Neural crest cell (in vitro differentiated cells): ENCODE measurements at regions not wholly inside any gene's neighbourhood (a gene's known extent, or its start where the extent isn't known, plus 50 kb on each side); places are given as distances from the start of the nearest gene placed in this dataset.

Experiments used
- DNase-seq: peaks from one replicate; pipeline ENCODE4 v3.0.0; 2021; ENCODE audit warnings: low read depth, mixed read lengths, low spot score
- H3K27ac Mint-ChIP-seq: one replicate; pipeline ENCODE4 v1.8.0; 2021; ENCODE audit warnings: mild to moderate bottlenecking, mixed read lengths; ENCODE audit not compliant: unreplicated experiment
- H3K27me3 Mint-ChIP-seq: 2 replicates; pipeline ENCODE4 v1.8.0; 2021; ENCODE audit warnings: low read depth, mild to moderate bottlenecking, mixed read lengths
- H3K36me3 Mint-ChIP-seq: 2 replicates; pipeline ENCODE4 v1.8.0; 2021; ENCODE audit warnings: low read depth, mild to moderate bottlenecking, mixed read lengths
- H3K4me1 Mint-ChIP-seq: 2 replicates; pipeline ENCODE4 v1.8.0; 2021; ENCODE audit warnings: mixed read lengths
- H3K4me3 Mint-ChIP-seq: one replicate; pipeline ENCODE4 v1.8.0; 2021; ENCODE audit warnings: mild to moderate bottlenecking, mixed read lengths
- H3K9me3 Mint-ChIP-seq: 2 replicates; pipeline ENCODE4 v1.8.0; 2021; ENCODE audit warnings: mixed read lengths
- CTCF ChIP-seq: fragments of 200-600 bp; sonication (generic); conservative IDR thresholded peaks from 2 replicates; pipeline ENCODE4 v1.5.0; 2021; ENCODE audit warnings: antibody characterized with exemption, mild to moderate bottlenecking

GRCh38 chr2:157971702-157972101 is 95.6 kb upstream of the ACVR1 start:
- no peak for DNase-seq
- H3K27me3 Mint-ChIP-seq, result peaks cover 49% of the 10 kb centered on the region
- no peaks in the 10 kb centered on the region for H3K4me1 Mint-ChIP-seq
- H3K36me3 Mint-ChIP-seq, result peaks cover 5% of the 10 kb centered on the region
- H3K9me3 Mint-ChIP-seq, result peaks cover 9% of the 10 kb centered on the region
- no peak overlapping the region for H3K4me3 Mint-ChIP-seq
- no peak for TF ChIP-seq CTCF
- H3K27ac Mint-ChIP-seq, result no peak overlapping the region

- no peak for DNase-seq
- H3K4me3 Mint-ChIP-seq, result no peak overlapping the region
- H3K36me3 Mint-ChIP-seq, result peaks cover 8% of the 10 kb centered on the region
Measured at GRCh38 chr2:157967856-157968255, 91.7 kb upstream of the ACVR1 start.

GRCh38 chr2:157959249-157959648 is 83.1 kb upstream of the ACVR1 start:
- TF ChIP-seq CTCF, result no peak
- Mint-ChIP-seq H3K4me1 (no peaks in the 10 kb centered on the region), H3K9me3 (peaks cover 15% of the 10 kb centered on the region), H3K27ac (no peak overlapping the region), H3K36me3 (peaks cover 11% of the 10 kb centered on the region), H3K27me3 (peaks cover 25% of the 10 kb centered on the region), H3K4me3 (no peak overlapping the region)
- DNase-seq, result no peak

More at GRCh38 chr2:157967856-157968255, 91.7 kb upstream of the ACVR1 start:
- no peak for TF ChIP-seq CTCF
- H3K27ac Mint-ChIP-seq, result no peak overlapping the region
- H3K9me3 Mint-ChIP-seq, result peaks cover 11% of the 10 kb centered on the region
- no peaks in the 10 kb centered on the region for H3K4me1 Mint-ChIP-seq
- peaks cover 69% of the 10 kb centered on the region for H3K27me3 Mint-ChIP-seq

GRCh38 chr2:157957596-157957995 is 81.5 kb upstream of the ACVR1 start:
- Mint-ChIP-seq H3K27ac (no peak overlapping the region), H3K36me3 (peaks cover 11% of the 10 kb centered on the region), H3K27me3 (peaks cover 14% of the 10 kb centered on the region), H3K4me3 (no peak overlapping the region), H3K9me3 (peaks cover 13% of the 10 kb centered on the region), H3K4me1 (no peaks in the 10 kb centered on the region)
- no peak for TF ChIP-seq CTCF
- no peak for DNase-seq

- Mint-ChIP-seq H3K4me3 (no peak overlapping the region), H3K27ac (no peak overlapping the region), H3K4me1 (no peaks in the 10 kb centered on the region), H3K9me3 (peaks cover 7% of the 10 kb centered on the region), H3K27me3 (peaks cover 50% of the 10 kb centered on the region), H3K36me3 (peaks cover 3% of the 10 kb centered on the region)
- TF ChIP-seq CTCF, result no peak
- no peak for DNase-seq
Measured at GRCh38 chr2:157952558-157952957, 76.4 kb upstream of the ACVR1 start.

GRCh38 chr2:157948856-157949255 is 72.7 kb upstream of the ACVR1 start:
- Mint-ChIP-seq H3K9me3 (no peaks in the 10 kb centered on the region), H3K4me3 (no peak overlapping the region), H3K27me3 (peaks cover 83% of the 10 kb centered on the region), H3K27ac (no peak overlapping the region), H3K4me1 (no peaks in the 10 kb centered on the region), H3K36me3 (no peaks in the 10 kb centered on the region)
- TF ChIP-seq CTCF, result no peak
- DNase-seq, result no peak
